Lower lobe of right lung (tissue), 2 donors: ENCODE measurements at regions not wholly inside any gene's neighbourhood (a gene's known extent, or its start where the extent isn't known, plus 50 kb on each side); places are given as distances from the start of the nearest gene placed in this dataset.

Source experiments
- ATAC-seq, 2 donors: fragments of 200-7000 bp; cut with Tn5 transposase; one replicate each; pipeline ENCODE4 v1.9.1; 2020 to 2022; ENCODE audit warnings: mild to moderate bottlenecking in 2 of 2, moderate library complexity in 2 of 2
- DNase-seq: peaks from one replicate; pipeline ENCODE4 v3.0.0-alpha.2; 2020
- H3K27ac ChIP-seq: fragments of 200-600 bp; one replicate; pipeline ENCODE4 v1.8.0; 2022
- H3K27me3 ChIP-seq: fragments of 200-600 bp; one replicate; pipeline ENCODE4 v1.8.0; 2022; ENCODE audit warnings: low read depth
- H3K36me3 ChIP-seq: fragments of 200-600 bp; one replicate; pipeline ENCODE4 v1.8.0; 2022; ENCODE audit warnings: mild to moderate bottlenecking
- H3K4me1 ChIP-seq: fragments of 200-600 bp; one replicate; pipeline ENCODE4 v1.8.0; 2022
- H3K4me3 ChIP-seq: fragments of 200-600 bp; one replicate; pipeline ENCODE4 v1.8.0; 2022; ENCODE audit warnings: mild to moderate bottlenecking
- H3K9me3 ChIP-seq: fragments of 200-600 bp; one replicate; pipeline ENCODE4 v1.8.0; 2022
- intact Hi-C: fragments of 100-400 bp; cut with DNase I; formaldehyde crosslinking; loops from one replicate; pipeline ENCODE4 v1.11.0; 2022
- TF ChIP-seq, protein P1 (sequence below): fragments of 200-600 bp; IDR thresholded peaks from one replicate; pipeline ENCODE4 v1.8.0; 2022; ENCODE audit warnings: antibody characterized with exemption, mild to moderate bottlenecking
- donor health status: DM: no; HTN: yes; CAD: no; lungs with severe emphysema.

- ATAC-seq: no peak
- peaks cover 7% of the 10 kb centered on the region for H3K9me3 ChIP-seq
- peaks cover 8% of the 10 kb centered on the region for H3K27me3 ChIP-seq
- H3K4me3 ChIP-seq: no peak overlapping the region
- H3K27ac ChIP-seq: no peak overlapping the region
- DNase-seq: no peak
- intact Hi-C loops: no loop called here
- H3K36me3 ChIP-seq: no peaks in the 10 kb centered on the region
- no peaks in the 10 kb centered on the region for H3K4me1 ChIP-seq
- TF ChIP-seq, protein P1, sequence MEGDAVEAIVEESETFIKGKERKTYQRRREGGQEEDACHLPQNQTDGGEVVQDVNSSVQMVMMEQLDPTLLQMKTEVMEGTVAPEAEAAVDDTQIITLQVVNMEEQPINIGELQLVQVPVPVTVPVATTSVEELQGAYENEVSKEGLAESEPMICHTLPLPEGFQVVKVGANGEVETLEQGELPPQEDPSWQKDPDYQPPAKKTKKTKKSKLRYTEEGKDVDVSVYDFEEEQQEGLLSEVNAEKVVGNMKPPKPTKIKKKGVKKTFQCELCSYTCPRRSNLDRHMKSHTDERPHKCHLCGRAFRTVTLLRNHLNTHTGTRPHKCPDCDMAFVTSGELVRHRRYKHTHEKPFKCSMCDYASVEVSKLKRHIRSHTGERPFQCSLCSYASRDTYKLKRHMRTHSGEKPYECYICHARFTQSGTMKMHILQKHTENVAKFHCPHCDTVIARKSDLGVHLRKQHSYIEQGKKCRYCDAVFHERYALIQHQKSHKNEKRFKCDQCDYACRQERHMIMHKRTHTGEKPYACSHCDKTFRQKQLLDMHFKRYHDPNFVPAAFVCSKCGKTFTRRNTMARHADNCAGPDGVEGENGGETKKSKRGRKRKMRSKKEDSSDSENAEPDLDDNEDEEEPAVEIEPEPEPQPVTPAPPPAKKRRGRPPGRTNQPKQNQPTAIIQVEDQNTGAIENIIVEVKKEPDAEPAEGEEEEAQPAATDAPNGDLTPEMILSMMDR: no peak
Measured at GRCh38 chr17:34874478-34874877, 86.8 kb downstream of the CCT6B start.

DNA sequence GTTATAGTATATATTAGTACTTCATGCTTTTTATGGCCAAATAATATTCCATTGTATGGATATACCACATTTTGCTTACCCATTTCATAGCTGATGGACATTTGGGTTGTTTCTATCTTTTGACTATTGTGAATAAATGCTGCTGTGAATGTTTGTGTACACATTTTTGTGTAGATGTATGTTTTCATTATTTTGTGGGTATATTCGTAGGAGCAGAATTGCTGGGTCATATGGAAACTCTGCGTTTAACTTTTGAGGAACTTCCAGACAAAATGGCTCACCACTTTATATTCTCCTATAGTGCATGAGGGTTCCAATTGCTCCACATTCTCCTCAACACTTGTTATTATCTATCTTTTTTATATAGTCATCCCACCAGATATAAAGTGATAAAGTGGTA, 88.6 kb downstream of the CCT6B start:
- H3K27ac ChIP-seq: no peak overlapping the region
- no peak overlapping the region for H3K4me3 ChIP-seq
- peaks cover 7% of the 10 kb centered on the region for H3K9me3 ChIP-seq
- intact Hi-C loops: no loop called here
- peaks cover 6% of the 10 kb centered on the region for H3K27me3 ChIP-seq
- TF ChIP-seq, protein P1: no peak
- H3K36me3 ChIP-seq: no peaks in the 10 kb centered on the region
- no peak for DNase-seq
- no peaks in the 10 kb centered on the region for H3K4me1 ChIP-seq
- no peak for ATAC-seq

- Histone ChIP-seq H3K27me3 (peaks cover 4% of the 10 kb centered on the region), H3K9me3 (peaks cover 7% of the 10 kb centered on the region), H3K36me3 (no peaks in the 10 kb centered on the region), H3K4me1 (no peaks in the 10 kb centered on the region), H3K4me3 (no peak overlapping the region), H3K27ac (no peak overlapping the region)
- DNase-seq: no peak
- intact Hi-C loops: no loop called here
- TF ChIP-seq, protein P1: no peak
- ATAC-seq: no peak
Measured at GRCh38 chr17:34869641-34870040, 91.6 kb downstream of the CCT6B start.

- no peaks in the 10 kb centered on the region for H3K4me1 ChIP-seq
- H3K9me3 ChIP-seq: no peaks in the 10 kb centered on the region
- no peak overlapping the region for H3K4me3 ChIP-seq
- H3K27me3 ChIP-seq: peaks cover 3% of the 10 kb centered on the region
- H3K27ac ChIP-seq: no peak overlapping the region
- TF ChIP-seq, protein P1: no peak
- no peak for DNase-seq
- intact Hi-C loops: no loop called here
- ATAC-seq: no peak
- H3K36me3 ChIP-seq: no peaks in the 10 kb centered on the region
Measured at GRCh38 chr17:34865716-34866115, 95.5 kb downstream of the CCT6B start.

DNA sequence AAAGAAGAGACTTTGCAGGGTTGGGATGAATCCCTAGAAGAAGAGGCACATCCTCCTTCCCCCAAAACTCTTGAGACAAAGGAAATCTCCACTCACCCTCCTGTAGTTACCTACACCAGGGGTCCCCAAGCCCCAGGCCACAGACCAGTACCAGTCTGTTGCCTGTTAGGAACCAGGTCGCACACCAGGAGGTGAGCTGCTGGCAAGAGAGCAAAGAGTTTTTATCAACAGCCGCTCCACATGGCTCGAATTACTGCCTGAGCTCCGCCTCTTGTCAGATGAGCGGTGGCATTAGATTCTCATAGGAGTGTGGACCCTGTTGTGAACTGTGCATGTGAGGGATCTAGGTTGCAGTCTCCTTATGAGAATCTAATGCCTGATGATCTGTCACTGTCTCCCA, 98.9 kb downstream of the CCT6B start:
- Histone ChIP-seq H3K9me3 (no peaks in the 10 kb centered on the region), H3K27ac (no peak overlapping the region), H3K4me1 (no peaks in the 10 kb centered on the region), H3K4me3 (no peak overlapping the region), H3K27me3 (no peaks in the 10 kb centered on the region), H3K36me3 (no peaks in the 10 kb centered on the region)
- TF ChIP-seq, protein P1: no peak
- no peak for DNase-seq
- ATAC-seq: no peak
- intact Hi-C loops: no loop called here

DNA sequence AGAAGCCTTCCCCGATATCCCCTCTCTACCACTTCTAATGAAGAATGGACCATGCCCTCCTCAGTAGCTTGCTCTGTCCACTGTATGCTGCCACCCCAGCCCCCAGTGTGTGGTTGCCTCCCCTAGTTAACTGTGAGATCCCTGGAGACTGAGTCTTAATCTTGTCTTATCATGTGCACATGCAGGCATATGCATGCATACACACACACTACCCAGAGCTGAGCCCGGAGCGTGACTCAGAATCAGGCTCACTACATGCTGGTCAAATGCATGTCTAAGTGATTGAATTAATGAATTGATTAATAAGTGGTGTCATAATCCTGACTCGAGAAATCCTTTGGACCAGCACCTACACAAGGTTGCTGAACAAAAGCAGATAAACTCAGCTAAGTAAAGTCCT, 99.4 kb downstream of the CCT6B start:
- Histone ChIP-seq H3K36me3 (no peaks in the 10 kb centered on the region), H3K27me3 (no peaks in the 10 kb centered on the region), H3K27ac (no peak overlapping the region), H3K4me1 (no peaks in the 10 kb centered on the region), H3K4me3 (no peak overlapping the region), H3K9me3 (no peaks in the 10 kb centered on the region)
- ATAC-seq: no peak
- intact Hi-C loops: no loop called here
- DNase-seq: no peak
- TF ChIP-seq, protein P1: no peak
